Activated CD4-positive, alpha-beta T cell treated with anti-CD3 and anti-CD28 coated beads for 48 hours (primary cell): ENCODE measurements at regions not wholly inside any gene's neighbourhood (a gene's known extent, or its start where the extent isn't known, plus 50 kb on each side); places are given as distances from the start of the nearest gene placed in this dataset.

ENCODE experiments used
- DNase-seq: peaks from one replicate; pipeline ENCODE4 v3.0.0-alpha.2; 2020

GRCh38 chr7:46970131-46970430 is 611.8 kb downstream of the TNS3 start:
- no peak for DNase-seq

- DNase-seq, result no peak
Observed at GRCh38 chr7:46969303-46970130, 612.4 kb downstream of the TNS3 start.

- no peak for DNase-seq
Observed at GRCh38 chr7:46968003-46968402, 613.9 kb downstream of the TNS3 start.

GRCh38 chr7:46963719-46964118 is 618.2 kb downstream of the TNS3 start:
- no peak for DNase-seq

GRCh38 chr7:46960970-46961369 is 620.9 kb downstream of the TNS3 start:
- no peak for DNase-seq

GRCh38 chr7:46957195-46957594 is 624.7 kb downstream of the TNS3 start:
- no peak for DNase-seq

GRCh38 chr7:46955531-46955930 is 626.4 kb downstream of the TNS3 start:
- DNase-seq, result no peak

GRCh38 chr7:46954181-46954580 is 627.7 kb downstream of the TNS3 start:
- DNase-seq, result no peak

GRCh38 chr7:46953008-46953407 is 628.9 kb downstream of the TNS3 start:
- DNase-seq, result no peak

- DNase-seq, result no peak
Observed at GRCh38 chr7:46949270-46949931, 632.5 kb downstream of the TNS3 start.

GRCh38 chr7:46948716-46949115 is 633.2 kb downstream of the TNS3 start:
- no peak for DNase-seq

- DNase-seq, result no peak
Observed at GRCh38 chr7:46945328-46945727, 636.6 kb downstream of the TNS3 start.

GRCh38 chr7:46943996-46944395 is 637.9 kb downstream of the TNS3 start:
- no peak for DNase-seq

GRCh38 chr7:46942574-46942973 is 639.3 kb downstream of the TNS3 start:
- DNase-seq, result no peak

GRCh38 chr7:46940178-46940577 is 641.7 kb downstream of the TNS3 start:
- no peak for DNase-seq

GRCh38 chr7:46939558-46939957 is 642.4 kb downstream of the TNS3 start:
- DNase-seq, result no peak

GRCh38 chr7:46939089-46939488 is 642.8 kb downstream of the TNS3 start:
- no peak for DNase-seq

GRCh38 chr7:46937826-46938225 is 644.1 kb downstream of the TNS3 start:
- DNase-seq, result no peak

GRCh38 chr7:46934198-46934825 is 647.6 kb downstream of the TNS3 start:
- DNase-seq, result no peak

- DNase-seq, result no peak
Observed at GRCh38 chr7:46933596-46933995, 648.3 kb downstream of the TNS3 start.

GRCh38 chr7:46932676-46933424 is 649.1 kb downstream of the TNS3 start:
- DNase-seq, result no peak

- no peak for DNase-seq
Observed at GRCh38 chr7:46932306-46932675, 649.6 kb downstream of the TNS3 start.

- DNase-seq, result no peak
Observed at GRCh38 chr7:46930366-46930765, 651.5 kb downstream of the TNS3 start.

GRCh38 chr7:46929359-46929758 is 652.6 kb downstream of the TNS3 start:
- no peak for DNase-seq
